CD14-positive monocyte (primary cell): ENCODE measurements at regions not wholly inside any gene's neighbourhood (a gene's known extent, or its start where the extent isn't known, plus 50 kb on each side); places are given as distances from the start of the nearest gene placed in this dataset.

Experiments
- DNase-seq, 3 donors: peaks; one replicate each; pipeline ENCODE4 v3.0.0-alpha.2; 2011 to 2022
- H2AFZ ChIP-seq: 2 replicates; pipeline ENCODE4 v1.6.0; 2012; ENCODE audit warnings: mild to moderate bottlenecking, low read depth, low read length, inconsistent platforms; ENCODE audit not compliant: insufficient read depth, poor library complexity, severe bottlenecking
- H3K27ac ChIP-seq, 2 donors: 1 replicate in 1 of 2; 2 replicates in 1 of 2; pipeline ENCODE4 v1.5.1; 2012 to 2013; ENCODE audit warnings: low read length in 2 of 2, control low read depth in 1 of 2, inconsistent platforms in 1 of 2, low read depth in 1 of 2, mild to moderate bottlenecking in 1 of 2
- H3K27me3 ChIP-seq, 2 donors: one replicate each; pipeline versions ENCODE4 v1.6.0 to v1.6.1; 2011 to 2013; ENCODE audit warnings: low read length in 2 of 2; ENCODE audit not compliant: control insufficient read depth in 2 of 2, insufficient read depth in 2 of 2
- H3K36me3 ChIP-seq, 2 donors: replicated peaks in 1 of 2; 1 replicate in 1 of 2; 2 replicates in 1 of 2; pipeline versions ENCODE4 v1.5.1 to v1.6.1; 2012 to 2013; ENCODE audit warnings: low read length in 2 of 2, control low read depth in 1 of 2, inconsistent platforms in 1 of 2, mild to moderate bottlenecking in 1 of 2; ENCODE audit not compliant: insufficient read depth in 2 of 2, control insufficient read depth in 1 of 2
- H3K4me1 ChIP-seq, 2 donors: 1 replicate in 1 of 2; 2 replicates in 1 of 2; pipeline versions ENCODE4 v1.5.1 to v1.6.1; 2012 to 2013; ENCODE audit warnings: low read length in 2 of 2, control low read depth in 1 of 2, inconsistent platforms in 1 of 2, mild to moderate bottlenecking in 1 of 2, moderate library complexity in 1 of 2; ENCODE audit not compliant: insufficient read depth in 2 of 2, control insufficient read depth in 1 of 2
- H3K4me2 ChIP-seq: replicated peaks from 2 replicates; pipeline ENCODE3; 2012; ENCODE audit warnings: low read length, moderate library complexity, mild to moderate bottlenecking; ENCODE audit not compliant: poor library complexity, severe bottlenecking; ENCODE audit errors: extremely low read depth
- H3K4me3 ChIP-seq, 3 experiments: fragments of 200-600 bp in 1 of 3; sonication (generic) in 1 of 3; replicated peaks in 1 of 3; 1 replicate in 2 of 3; 2 replicates in 1 of 3; pipeline ENCODE4 v1.5.1; 2011 to 2013; ENCODE audit warnings: low read length in 3 of 3, mild to moderate bottlenecking in 3 of 3, control low read depth in 2 of 3, low read depth in 2 of 3, inconsistent platforms in 1 of 3, moderate library complexity in 1 of 3
- H3K79me2 ChIP-seq: 2 replicates; pipeline ENCODE4 v1.6.0; 2012; ENCODE audit warnings: mild to moderate bottlenecking, control low read depth, inconsistent platforms, low read length, moderate library complexity; ENCODE audit not compliant: insufficient read depth
- H3K9ac ChIP-seq: 2 replicates; pipeline ENCODE4 v1.6.0; 2017; ENCODE audit warnings: low read length, mild to moderate bottlenecking; ENCODE audit not compliant: insufficient read depth, poor library complexity, severe bottlenecking
- H3K9me3 ChIP-seq, 2 donors: replicated peaks in 1 of 2; 1 replicate in 1 of 2; 2 replicates in 1 of 2; pipeline versions ENCODE4 v1.5.1 to v1.6.1; 2012 to 2013; ENCODE audit warnings: low read length in 2 of 2, control low read depth in 1 of 2; ENCODE audit not compliant: control insufficient read depth in 1 of 2, insufficient read depth in 1 of 2
- H4K20me1 ChIP-seq: 2 replicates; pipeline ENCODE4 v1.6.0; 2012; ENCODE audit warnings: mild to moderate bottlenecking, low read length, control low read depth, moderate library complexity; ENCODE audit not compliant: insufficient read depth
- H3K27ac Mint-ChIP-seq, 7 donors: one replicate each; pipeline ENCODE4 v1.8.0; 2020; ENCODE audit warnings: mild to moderate bottlenecking in 7 of 7, mixed read lengths in 7 of 7, moderate library complexity in 6 of 7, inconsistent platforms in 2 of 7
- H3K27me3 Mint-ChIP-seq, 3 donors: one replicate each; pipeline ENCODE4 v1.8.0; 2021 to 2022; ENCODE audit warnings: low read depth in 3 of 3, mild to moderate bottlenecking in 3 of 3, mixed read lengths in 3 of 3, moderate library complexity in 3 of 3, inconsistent platforms in 1 of 3
- H3K36me3 Mint-ChIP-seq, 2 donors: one replicate each; pipeline ENCODE4 v1.8.0; 2020; ENCODE audit warnings: mixed read lengths in 2 of 2, inconsistent platforms in 1 of 2, mild to moderate bottlenecking in 1 of 2
- H3K4me1 Mint-ChIP-seq: one replicate; pipeline ENCODE4 v1.8.0; 2020; ENCODE audit warnings: mild to moderate bottlenecking, mixed read lengths
- H3K4me3 Mint-ChIP-seq, 2 donors: one replicate each; pipeline ENCODE4 v1.8.0; 2020; ENCODE audit warnings: mild to moderate bottlenecking in 2 of 2, mixed read lengths in 2 of 2, moderate library complexity in 1 of 2
- H3K9me3 Mint-ChIP-seq, 7 donors: one replicate each; pipeline ENCODE4 v1.8.0; 2020 to 2022; ENCODE audit warnings: mixed read lengths in 7 of 7, mild to moderate bottlenecking in 6 of 7, moderate library complexity in 6 of 7, inconsistent platforms in 2 of 7
- CTCF ChIP-seq: fragments of 200-600 bp; IDR thresholded peaks from one replicate; pipeline ENCODE4 v1.8.0; 2022; ENCODE audit warnings: antibody characterized with exemption, mild to moderate bottlenecking
- WGBS: methylation state at CpG from one replicate; pipeline ENCODE4 v1.1.5; 2013; ENCODE audit warnings: missing lambda C conversion rate; ENCODE audit not compliant: insufficient coverage; 5-methylcytosine and 5-hydroxymethylcytosine counted together
- intact Hi-C, 2 donors: fragments of 100-400 bp; cut with micrococcal nuclease; formaldehyde crosslinking; loops; one replicate each; pipeline versions ENCODE4 v1.15.0 to v1.15.1; 2023

GRCh38 chr22:49184736-49185135 lies 642.9 kb downstream of the BRD1 start:
- Histone ChIP-seq H3K79me2 (no peaks in the 10 kb centered on the region), H3K9ac (no peak overlapping the region), H3K4me2 (no peak overlapping the region), H4K20me1 (no peaks in the 10 kb centered on the region), H3K27ac (no peak overlapping the region), H3K4me3 (no peak overlapping the region), H2AFZ (no peak overlapping the region), H3K4me1 (no peaks in the 10 kb centered on the region), H3K27me3 (no peaks in the 10 kb centered on the region), H3K9me3 (no peaks in the 10 kb centered on the region), H3K36me3 (no peaks in the 10 kb centered on the region)
- Mint-ChIP-seq H3K4me3 (no peak overlapping the region), H3K4me1 (no peaks in the 10 kb centered on the region), H3K9me3 (peaks cover 0 to 7% (median 6%) of the 10 kb centered on the region in 7 donors), H3K27me3 (peaks cover 0 to 7% (median 1%) of the 10 kb centered on the region in 3 donors), H3K27ac (no peak overlapping the region), H3K36me3 (no peaks in the 10 kb centered on the region)
- no peak for DNase-seq
- WGBS: 97% methylated on average over 13 of the region's 15 CpGs
- intact Hi-C loops: no loop called here
- no peak for TF ChIP-seq CTCF

DNA sequence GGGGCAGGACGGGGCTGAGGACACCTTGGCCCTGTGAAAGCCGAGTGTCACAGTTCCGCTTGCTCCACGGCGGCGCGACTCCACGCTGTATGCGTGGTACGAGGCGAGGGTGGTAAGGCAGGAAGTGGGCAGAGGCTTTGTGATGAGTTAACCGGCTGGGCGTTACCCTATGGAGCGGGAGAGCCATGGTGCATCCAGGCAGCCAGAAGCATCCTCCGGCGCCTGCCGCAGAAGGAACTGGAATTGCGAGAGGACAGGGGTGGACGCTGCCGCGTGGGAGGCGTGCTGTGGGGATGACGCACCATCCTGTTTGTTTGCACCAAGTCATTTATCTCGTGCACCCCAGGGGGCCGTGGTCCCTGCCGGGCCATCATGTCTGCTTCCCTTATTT lies 643.9 kb downstream of the BRD1 start:
- Histone ChIP-seq H3K36me3 (no peaks in the 10 kb centered on the region), H3K27ac (no peak overlapping the region), H3K4me3 (no peak overlapping the region), H3K9ac (no peak overlapping the region), H2AFZ (no peak overlapping the region), H3K4me2 (no peak overlapping the region), H3K9me3 (no peaks in the 10 kb centered on the region), H3K4me1 (no peaks in the 10 kb centered on the region), H3K27me3 (no peaks in the 10 kb centered on the region), H4K20me1 (no peaks in the 10 kb centered on the region), H3K79me2 (no peaks in the 10 kb centered on the region)
- Mint-ChIP-seq H3K36me3 (no peaks in the 10 kb centered on the region), H3K9me3 (peaks cover 0 to 7% (median 5%) of the 10 kb centered on the region in 7 donors), H3K27ac (no peak overlapping the region), H3K4me3 (no peak overlapping the region), H3K27me3 (peaks cover 0 to 3% (median 1%) of the 10 kb centered on the region in 3 donors), H3K4me1 (no peaks in the 10 kb centered on the region)
- intact Hi-C loops: no loop called here
- TF ChIP-seq CTCF: no peak
- DNase-seq: no peak
- WGBS: 81% methylated on average over 25 of the region's 26 CpGs
